Activated CD8-positive, alpha-beta T cell treated with anti-CD3 and anti-CD28 coated beads for 36 hours (primary cell): ENCODE measurements at regions not wholly inside any gene's neighbourhood (a gene's known extent, or its start where the extent isn't known, plus 50 kb on each side); places are given as distances from the start of the nearest gene placed in this dataset.

ENCODE experiments used
- ATAC-seq: fragments of 200-7000 bp; cut with Tn5 transposase; one replicate; pipeline ENCODE4 v1.10.0; 2021; ENCODE audit warnings: mild to moderate bottlenecking, moderate library complexity
- CTCF ChIA-PET: fragments of 350-600 bp; sonication (Branson Sonifier 250); formaldehyde crosslinking; loops from one replicate; lab custom pipeline; 2021; ENCODE audit warnings: antibody characterized with exemption; lab: Charles Lee
- POLR2A ChIA-PET: fragments of 350-600 bp; sonication (Branson Sonifier 250); formaldehyde crosslinking; loops from one replicate; lab custom pipeline; 2021; ENCODE audit warnings: antibody characterized with exemption; lab: Charles Lee
- DNase-seq: peaks from one replicate; pipeline ENCODE4 v3.0.0-alpha.2; 2020
- H3K27ac Mint-ChIP-seq: one replicate; pipeline ENCODE4 v1.8.0; 2021; ENCODE audit warnings: mild to moderate bottlenecking, mixed read lengths
- H3K27me3 Mint-ChIP-seq: one replicate; pipeline ENCODE4 v1.8.0; 2021; ENCODE audit warnings: mixed read lengths
- H3K36me3 Mint-ChIP-seq: one replicate; pipeline ENCODE4 v1.8.0; 2021; ENCODE audit warnings: low read depth, mixed read lengths
- H3K4me1 Mint-ChIP-seq: one replicate; pipeline ENCODE4 v1.8.0; 2021; ENCODE audit warnings: low read depth, mixed read lengths
- H3K4me3 Mint-ChIP-seq: one replicate; pipeline ENCODE4 v1.8.0; 2021; ENCODE audit warnings: mild to moderate bottlenecking, moderate library complexity, mixed read lengths
- H3K9me3 Mint-ChIP-seq: one replicate; pipeline ENCODE4 v1.8.0; 2021; ENCODE audit warnings: mixed read lengths
- intact Hi-C: fragments of 100-400 bp; cut with micrococcal nuclease; formaldehyde crosslinking; loops from one replicate; pipeline ENCODE4 v1.10.0; 2022
- TF ChIP-seq, protein P1 (sequence below): fragments of 200-600 bp; IDR thresholded peaks from one replicate; pipeline ENCODE4 v1.8.0; 2022; ENCODE audit warnings: antibody characterized with exemption, mild to moderate bottlenecking

DNA sequence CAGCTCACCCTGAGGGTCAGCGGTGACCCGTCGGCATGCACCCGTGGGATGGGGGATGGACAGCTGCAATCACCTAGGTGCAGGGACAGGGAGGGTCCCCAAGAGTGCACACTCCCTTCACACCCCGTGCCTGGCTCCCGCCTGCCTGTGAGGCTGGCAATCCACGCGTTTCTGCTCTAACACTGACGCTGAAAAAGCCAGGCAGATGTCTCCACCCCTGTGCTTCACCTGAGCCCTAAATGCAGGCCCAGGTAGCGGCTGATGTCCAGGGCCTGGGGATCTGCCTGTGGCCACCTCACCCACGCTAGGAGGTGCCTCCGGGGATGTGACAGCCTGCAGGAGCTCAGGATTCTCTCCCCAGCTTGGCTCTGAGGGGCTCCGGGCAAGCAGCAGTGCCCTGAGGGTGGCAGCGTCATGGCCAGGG is 212.0 kb upstream of the SALL3 start:
- Mint-ChIP-seq H3K27ac (no peak overlapping the region), H3K4me1 (no peaks in the 10 kb centered on the region), H3K27me3 (no peaks in the 10 kb centered on the region), H3K36me3 (no peaks in the 10 kb centered on the region), H3K9me3 (peaks cover 4% of the 10 kb centered on the region), H3K4me3 (no peak overlapping the region)
- ATAC-seq = no peak
- TF ChIP-seq, protein P1, sequence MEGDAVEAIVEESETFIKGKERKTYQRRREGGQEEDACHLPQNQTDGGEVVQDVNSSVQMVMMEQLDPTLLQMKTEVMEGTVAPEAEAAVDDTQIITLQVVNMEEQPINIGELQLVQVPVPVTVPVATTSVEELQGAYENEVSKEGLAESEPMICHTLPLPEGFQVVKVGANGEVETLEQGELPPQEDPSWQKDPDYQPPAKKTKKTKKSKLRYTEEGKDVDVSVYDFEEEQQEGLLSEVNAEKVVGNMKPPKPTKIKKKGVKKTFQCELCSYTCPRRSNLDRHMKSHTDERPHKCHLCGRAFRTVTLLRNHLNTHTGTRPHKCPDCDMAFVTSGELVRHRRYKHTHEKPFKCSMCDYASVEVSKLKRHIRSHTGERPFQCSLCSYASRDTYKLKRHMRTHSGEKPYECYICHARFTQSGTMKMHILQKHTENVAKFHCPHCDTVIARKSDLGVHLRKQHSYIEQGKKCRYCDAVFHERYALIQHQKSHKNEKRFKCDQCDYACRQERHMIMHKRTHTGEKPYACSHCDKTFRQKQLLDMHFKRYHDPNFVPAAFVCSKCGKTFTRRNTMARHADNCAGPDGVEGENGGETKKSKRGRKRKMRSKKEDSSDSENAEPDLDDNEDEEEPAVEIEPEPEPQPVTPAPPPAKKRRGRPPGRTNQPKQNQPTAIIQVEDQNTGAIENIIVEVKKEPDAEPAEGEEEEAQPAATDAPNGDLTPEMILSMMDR = no peak
- DNase-seq = no peak
- ChIA-PET CTCF (no interaction called here), POLR2A (no interaction called here)
- intact Hi-C loops = no loop called here

DNA sequence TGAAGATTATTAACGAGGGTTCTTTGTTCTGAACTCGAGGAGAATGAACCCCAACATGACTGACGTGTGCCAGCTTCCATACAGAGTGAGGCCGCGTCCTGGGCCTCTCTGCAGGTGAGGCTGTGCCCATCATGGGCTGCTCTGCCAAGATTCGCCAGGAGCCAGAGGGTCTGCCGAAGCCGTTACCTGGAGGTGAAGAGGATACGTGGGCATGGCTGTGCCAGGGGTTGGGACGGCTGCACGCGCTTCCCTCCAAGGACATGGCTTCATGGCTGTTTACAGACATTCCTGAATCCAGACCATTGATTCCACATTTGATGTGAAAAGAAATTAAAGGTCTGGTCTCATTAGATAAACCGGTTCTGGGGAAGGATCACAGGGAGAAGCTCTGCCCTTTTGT is 211.4 kb upstream of the SALL3 start:
- Mint-ChIP-seq H3K36me3 (no peaks in the 10 kb centered on the region), H3K27me3 (no peaks in the 10 kb centered on the region)

DNA sequence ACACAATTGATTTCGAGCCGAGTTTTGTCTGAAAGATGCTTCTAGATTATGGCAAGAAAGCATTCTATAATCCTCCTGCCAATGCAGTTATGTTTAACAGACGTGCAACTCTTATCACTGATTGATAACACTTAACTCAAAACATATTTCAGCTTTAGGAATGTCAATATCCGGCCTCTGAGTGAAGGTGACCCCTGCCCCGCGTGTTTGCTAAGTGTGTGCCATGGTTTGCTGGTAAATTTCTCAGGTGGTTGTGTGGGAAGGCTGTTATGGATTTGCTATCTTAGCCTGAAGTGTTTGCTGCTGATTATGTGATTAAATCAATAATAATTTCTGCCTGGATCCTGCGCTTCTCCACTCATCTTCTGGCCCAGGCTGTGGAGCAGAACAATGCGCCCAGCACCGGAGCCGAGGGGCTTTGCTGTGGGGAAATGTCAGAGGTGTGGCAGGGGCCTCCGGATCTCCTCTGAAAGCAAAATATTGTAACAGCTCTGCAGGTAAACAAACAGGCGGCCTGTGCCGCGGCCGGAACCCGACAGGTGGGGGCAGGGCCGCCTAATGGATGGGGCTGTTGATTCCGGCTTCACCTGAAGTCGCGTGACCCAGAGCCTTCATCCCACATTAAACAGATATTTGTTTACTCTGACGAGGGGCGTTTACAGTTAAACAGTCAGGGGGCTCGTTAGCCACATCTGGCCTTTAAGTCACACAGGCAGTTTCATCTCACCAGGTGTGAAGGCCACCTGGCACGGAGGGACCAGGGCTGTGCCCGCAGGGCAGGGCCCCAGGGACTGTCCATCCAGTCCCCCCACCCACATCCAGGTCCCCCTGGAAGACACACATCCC is 210.7 kb upstream of the SALL3 start:
- POLR2A ChIA-PET = no interaction called here
- intact Hi-C loops = no loop called here
- Mint-ChIP-seq H3K27ac (no peak overlapping the region), H3K4me3 (no peak overlapping the region), H3K36me3 (no peaks in the 10 kb centered on the region), H3K27me3 (no peaks in the 10 kb centered on the region), H3K4me1 (no peaks in the 10 kb centered on the region), H3K9me3 (no peaks in the 10 kb centered on the region)
- no peak for ATAC-seq
- TF ChIP-seq, protein P1 = no peak
- CTCF ChIA-PET = no interaction called here
- DNase-seq = no peak

More for the DNA sequence above, 211.4 kb upstream of the SALL3 start:
- Mint-ChIP-seq H3K4me3 (no peak overlapping the region), H3K4me1 (no peaks in the 10 kb centered on the region), H3K9me3 (no peaks in the 10 kb centered on the region), H3K27ac (no peak overlapping the region)
- TF ChIP-seq, protein P1 = no peak
- intact Hi-C loops = no loop called here
- DNase-seq (no peak), ATAC-seq (no peak)
- POLR2A ChIA-PET = no interaction called here
- CTCF ChIA-PET = no interaction called here

DNA sequence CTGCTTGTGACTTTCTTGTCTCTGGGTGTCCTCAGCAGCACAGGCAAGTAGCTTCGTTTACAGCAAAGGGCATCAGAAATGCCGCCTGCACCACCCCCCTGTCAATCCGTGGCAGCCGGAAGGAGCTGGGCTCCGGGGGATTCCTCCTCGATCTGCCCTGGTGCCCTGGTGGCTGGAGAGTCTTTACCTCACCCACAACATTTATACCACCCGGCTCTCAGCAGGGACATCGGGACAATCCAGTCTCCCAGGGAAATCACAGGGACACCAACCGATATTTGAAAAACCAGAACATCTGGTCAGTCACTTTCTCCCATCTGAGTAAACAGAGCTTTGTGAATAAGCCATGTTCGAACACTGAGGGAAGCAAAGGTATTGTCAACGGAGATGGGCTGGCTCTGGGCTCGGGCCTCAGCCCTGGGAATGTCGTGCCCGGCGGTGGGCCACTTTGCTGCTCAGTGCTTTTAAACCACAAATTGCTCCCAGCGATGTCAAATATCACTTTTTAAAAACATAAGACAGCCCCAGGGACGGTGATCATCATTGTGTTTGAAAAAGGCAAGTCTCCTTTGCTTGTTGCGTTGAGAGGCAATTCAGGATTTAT is 210.0 kb upstream of the SALL3 start:
- no peaks in the 10 kb centered on the region for H3K27me3 Mint-ChIP-seq
- H3K27ac Mint-ChIP-seq = no peak overlapping the region
- ATAC-seq (no peak), DNase-seq (no peak)
- H3K4me1 Mint-ChIP-seq = no peaks in the 10 kb centered on the region
- H3K36me3 Mint-ChIP-seq = no peaks in the 10 kb centered on the region
- CTCF ChIA-PET = no interaction called here
- POLR2A ChIA-PET = no interaction called here
- intact Hi-C loops = no loop called here
- H3K9me3 Mint-ChIP-seq = no peaks in the 10 kb centered on the region
- TF ChIP-seq, protein P1 = no peak
- H3K4me3 Mint-ChIP-seq = no peak overlapping the region

DNA sequence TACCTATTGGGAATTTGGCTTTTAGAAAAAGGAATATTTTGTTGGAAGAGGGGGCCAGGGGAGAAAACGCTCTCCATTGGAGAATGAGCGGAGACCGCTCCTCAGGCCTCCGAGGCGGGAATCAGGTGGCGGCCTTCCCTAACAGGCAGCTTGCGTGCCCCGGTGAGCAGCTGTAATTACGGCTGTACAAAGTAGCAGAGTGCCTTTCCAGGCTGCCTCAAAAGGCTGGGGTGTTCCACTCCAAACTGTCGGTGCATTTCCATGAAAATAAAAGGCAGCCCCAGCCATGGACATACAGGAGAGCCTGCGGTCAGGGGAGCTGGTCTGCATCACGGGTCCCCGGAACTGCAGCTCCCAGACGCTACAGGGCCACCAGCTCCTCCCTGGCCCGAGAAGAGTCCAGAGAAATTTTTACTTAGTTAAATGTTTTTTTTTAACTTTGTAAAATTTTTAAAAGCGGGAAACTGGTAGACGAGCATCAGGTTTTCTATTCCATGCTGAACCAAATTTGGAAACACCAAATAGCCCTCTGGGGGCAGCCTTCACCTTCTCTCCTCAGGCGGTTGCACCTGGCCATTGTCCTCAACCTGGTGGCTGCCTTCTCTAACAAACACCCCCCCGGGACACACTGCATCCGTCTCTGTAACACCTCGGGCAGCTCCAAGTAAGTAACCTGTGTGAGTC is 209.3 kb upstream of the SALL3 start:
- intact Hi-C loops = no loop called here
- Mint-ChIP-seq H3K27me3 (no peaks in the 10 kb centered on the region), H3K36me3 (no peaks in the 10 kb centered on the region), H3K4me3 (no peak overlapping the region), H3K9me3 (no peaks in the 10 kb centered on the region), H3K4me1 (no peaks in the 10 kb centered on the region), H3K27ac (no peak overlapping the region)
- CTCF ChIA-PET = no interaction called here
- no peak for ATAC-seq
- no peak for DNase-seq
- TF ChIP-seq, protein P1 = no peak
- POLR2A ChIA-PET = no interaction called here
